IMR-90 (cell line): ENCODE measurements at regions not wholly inside any gene's neighbourhood (a gene's known extent, or its start where the extent isn't known, plus 50 kb on each side); places are given as distances from the start of the nearest gene placed in this dataset.

Experiments
- ATAC-seq: fragments of 200-7000 bp; cut with Tn5 transposase; 2 replicates; pipeline ENCODE4 v1.9.1; 2020; ENCODE audit warnings: low read depth, mild to moderate bottlenecking, moderate library complexity
- BruUV-seq: library from RNA; stranded (reverse); fragments of 400-500 nt; replicated peaks from 2 replicates; lab custom pipeline; 2021; lab: Mats Ljungman, UMichigan
- CTCF ChIA-PET: fragments of 300-600 bp; formaldehyde crosslinking; extraction: SDS; loops from one replicate; lab custom pipeline; 2021; ENCODE audit warnings: antibody characterized with exemption; lab: Yijun Ruan, JAX
- POLR2A ChIA-PET: fragments of 300-600 bp; sonication (Branson Sonifier 250); formaldehyde crosslinking; loops from one replicate; lab custom pipeline; 2022; ENCODE audit warnings: antibody characterized with exemption; ENCODE audit not compliant: unreplicated experiment; lab: Charles Lee
- DNase-seq: peaks from one replicate; pipeline ENCODE4 v3.0.0; 2013
- H2AFZ ChIP-seq: replicated peaks from 2 replicates; pipeline ENCODE3; 2013; ENCODE audit warnings: low read length, mild to moderate bottlenecking; ENCODE audit not compliant: poor library complexity
- H2AK5ac ChIP-seq: 2 replicates; pipeline ENCODE4 v1.6.1; 2013; ENCODE audit warnings: low read depth, low read length, inconsistent platforms
- H2AK9ac ChIP-seq: replicated peaks from 2 replicates; pipeline ENCODE3; 2013; ENCODE audit warnings: mild to moderate bottlenecking, low read depth, low read length, moderate library complexity; ENCODE audit not compliant: poor library complexity
- H2BK120ac ChIP-seq: 2 replicates; pipeline ENCODE4 v1.6.1; 2013; ENCODE audit warnings: low read depth, low read length, inconsistent platforms
- H2BK15ac ChIP-seq: 3 replicates; pipeline ENCODE4 v1.6.1; 2013; ENCODE audit warnings: low read depth, low read length, inconsistent platforms
- H2BK20ac ChIP-seq: 2 replicates; pipeline ENCODE4 v1.6.1; 2013; ENCODE audit warnings: low read depth, mild to moderate bottlenecking, inconsistent platforms, low read length, moderate library complexity
- H2BK5ac ChIP-seq: 2 replicates; pipeline ENCODE4 v1.6.1; 2013; ENCODE audit warnings: mild to moderate bottlenecking, low read depth, low read length, inconsistent platforms; ENCODE audit not compliant: poor library complexity, severe bottlenecking
- H3K14ac ChIP-seq: replicated peaks from 2 replicates; pipeline ENCODE4 v1.6.1; 2013; ENCODE audit warnings: low read depth, low read length, inconsistent platforms
- H3K18ac ChIP-seq: 2 replicates; pipeline ENCODE4 v1.6.1; 2013; ENCODE audit warnings: low read depth, low read length, control low read depth
- H3K23ac ChIP-seq: 2 replicates; pipeline ENCODE4 v1.6.1; 2013; ENCODE audit warnings: low read depth, low read length, inconsistent platforms
- H3K27ac ChIP-seq: 2 replicates; pipeline ENCODE4 v1.5.1; 2013; ENCODE audit warnings: mild to moderate bottlenecking, control low read depth, low read length; ENCODE audit not compliant: insufficient read depth
- H3K27me3 ChIP-seq: 2 replicates; pipeline ENCODE4 v1.6.1; 2013; ENCODE audit warnings: low read length; ENCODE audit not compliant: control insufficient read depth, insufficient read depth
- H3K36me3 ChIP-seq: 2 replicates; pipeline ENCODE4 v1.6.1; 2013; ENCODE audit warnings: low read length, mixed read lengths; ENCODE audit not compliant: control insufficient read depth, insufficient read depth
- H3K4ac ChIP-seq: 2 replicates; pipeline ENCODE4 v1.6.1; 2013; ENCODE audit warnings: low read depth, low read length, inconsistent platforms
- H3K4me1 ChIP-seq: 2 replicates; pipeline ENCODE4 v1.6.1; 2013; ENCODE audit warnings: low read length, mixed read lengths; ENCODE audit not compliant: control insufficient read depth, insufficient read depth
- H3K4me2 ChIP-seq: 2 replicates; pipeline ENCODE4 v1.6.1; 2013; ENCODE audit warnings: low read depth, mild to moderate bottlenecking, control low read depth, low read length, moderate library complexity
- H3K4me3 ChIP-seq: 2 replicates; pipeline ENCODE4 v1.5.1; 2013; ENCODE audit warnings: low read depth, mild to moderate bottlenecking, control low read depth, low read length, moderate library complexity; ENCODE audit not compliant: insufficient read depth
- H3K56ac ChIP-seq: 2 replicates; pipeline ENCODE4 v1.6.1; 2013; ENCODE audit warnings: low read length, inconsistent platforms; ENCODE audit not compliant: insufficient read depth; ENCODE audit errors: extremely low read depth
- H3K79me1 ChIP-seq, 2 experiments: 2 replicates each; pipeline ENCODE4 v1.6.1; 2013; ENCODE audit warnings: low read length in 2 of 2, inconsistent platforms in 1 of 2, low read depth in 1 of 2
- H3K9ac ChIP-seq: 2 replicates; pipeline ENCODE4 v1.6.1; 2013; ENCODE audit warnings: low read depth, low read length, control low read depth
- H3K9me1 ChIP-seq: 2 replicates; pipeline ENCODE4 v1.6.1; 2013; ENCODE audit warnings: low read length, inconsistent platforms; ENCODE audit not compliant: insufficient read depth
- H3K9me3 ChIP-seq: 2 replicates; pipeline ENCODE4 v1.6.1; 2013; ENCODE audit warnings: low read length; ENCODE audit not compliant: control insufficient read depth, insufficient read depth
- H4K20me1 ChIP-seq: 2 replicates; pipeline ENCODE4 v1.6.1; 2013; ENCODE audit warnings: low read length, inconsistent platforms; ENCODE audit not compliant: insufficient read depth
- H4K5ac ChIP-seq: 2 replicates; pipeline ENCODE4 v1.6.1; 2013; ENCODE audit warnings: mild to moderate bottlenecking, low read depth, low read length, control low read depth
- H4K8ac ChIP-seq, 2 experiments: 2 replicates each; pipeline ENCODE4 v1.6.1; 2013; ENCODE audit warnings: low read depth in 2 of 2, low read length in 2 of 2, control low read depth in 1 of 2, inconsistent platforms in 1 of 2
- H4K91ac ChIP-seq: 2 replicates; pipeline ENCODE4 v1.6.1; 2013; ENCODE audit warnings: low read depth, low read length, inconsistent platforms; ENCODE audit not compliant: insufficient read depth
- MAFK ChIP-seq: IDR thresholded peaks from 2 replicates; pipeline ENCODE4 v1.6.1; 2012; ENCODE audit warnings: low read depth, low read length, improper control_type of control experiment
- MAZ ChIP-seq: IDR thresholded peaks from 2 replicates; pipeline ENCODE4 v1.6.1; 2012; ENCODE audit warnings: low read depth, mild to moderate bottlenecking, low read length, improper control_type of control experiment, moderate library complexity, borderline replicate concordance
- WGBS, 2 experiments: methylation state at CpG; one replicate each; pipeline versions ENCODE4 v1.1.5 to v1.1.7; 2013; ENCODE audit warnings: missing lambda C conversion rate in 2 of 2; ENCODE audit not compliant: insufficient read length in 1 of 2; ENCODE audit errors: extremely low coverage in 2 of 2; 5-methylcytosine and 5-hydroxymethylcytosine counted together
- dilution Hi-C: fragments of 300-500 bp; cut with HindIII; formaldehyde crosslinking; loops from one replicate; pipeline ENCODE4 v1.14.3; 2018; ENCODE audit warnings: low sequenced_read_pairs; ENCODE audit not compliant: unreplicated experiment
- in situ Hi-C: fragments of 300-500 bp; cut with MboI; formaldehyde crosslinking; loops from 3 replicates; pipeline ENCODE4 v1.14.3; 2019; ENCODE audit warnings: low sequenced_read_pairs, inconsistent platforms, mixed read lengths
- intact Hi-C: fragments of 100-400 bp; cut with micrococcal nuclease; formaldehyde crosslinking; loops from 2 replicates; pipeline ENCODE4 v1.10.0; 2022

- Histone ChIP-seq H4K91ac (no peak overlapping the region), H3K4me2 (no peak overlapping the region), H2BK5ac (no peak overlapping the region), H3K4me3 (no peak overlapping the region), H3K27me3 (no peaks in the 10 kb centered on the region), H3K4me1 (no peaks in the 10 kb centered on the region), H3K56ac (no peak overlapping the region), H3K79me1 (no peaks in the 10 kb centered on the region), H3K4ac (no peak overlapping the region), H3K14ac (no peak overlapping the region), H4K5ac (no peak overlapping the region), H3K9me3 (peaks cover 6% of the 10 kb centered on the region; the same call in 1 of the 2 replicates), H3K9me1 (no peaks in the 10 kb centered on the region), H2AFZ (no peak overlapping the region), H2BK15ac (no peak overlapping the region), H2BK120ac (no peak overlapping the region), H3K18ac (no peak overlapping the region), H2AK9ac (no peak overlapping the region), H3K36me3 (no peaks in the 10 kb centered on the region), H3K23ac (no peak overlapping the region), H2AK5ac (no peak overlapping the region), H3K9ac (no peak overlapping the region), H4K8ac (no peak overlapping the region), H2BK20ac (no peak overlapping the region), H4K20me1 (no peaks in the 10 kb centered on the region), H3K27ac (no peak overlapping the region)
- DNase-seq (no peak), ATAC-seq (no peak)
- ChIA-PET CTCF (no interaction called here), POLR2A (no interaction called here)
- dilution Hi-C loops (no loop called here), in situ Hi-C loops (no loop called here), intact Hi-C loops (no loop called here)
- no peak for TF ChIP-seq MAZ
- peak; percentile 87 for TF ChIP-seq MAFK
- BruUV-seq, result no TSS peak
- WGBS, 2 experiments, result no CpG with 5 or more reads among the region's 1 CpG
These were observed 728.8 kb downstream of the TENT5A start for GRCh38 chr6:81023709-81024108.
